ENCODE measurements at regions not wholly inside any gene's neighbourhood (a gene's known extent, or its start where the extent isn't known, plus 50 kb on each side); places are given as distances from the start of the nearest gene placed in this dataset.

- TF ChIP-seq EP300 (IDR thresholded peaks at IDR 0.05; ENCODE audit: low read depth) (no peak), CTCF (IDR thresholded peaks at IDR 0.05) (no peak), POLR2A (IDR thresholded peaks at IDR 0.05) (no peak), POLR2AphosphoS5 (IDR thresholded peaks at IDR 0.05) (no peak)
Observed at GRCh38 chr7:41013117-41013516, 689.8 kb downstream of the INHBA start.
